COLO668 (cell line): ENCODE measurements at regions not wholly inside any gene's neighbourhood (a gene's known extent, or its start where the extent isn't known, plus 50 kb on each side); places are given as distances from the start of the nearest gene placed in this dataset.
"Not testable (repeated sequence)": the region's sequence is repeated elsewhere in the genome, so short reads cannot be mapped to it uniquely, and the experiment has no call there.

Experiments used
- DNase-seq: peaks from one replicate; lab custom pipeline; 2025; ENCODE audit not compliant: unreplicated experiment; lab: John Stamatoyannopoulos, UW

DNA sequence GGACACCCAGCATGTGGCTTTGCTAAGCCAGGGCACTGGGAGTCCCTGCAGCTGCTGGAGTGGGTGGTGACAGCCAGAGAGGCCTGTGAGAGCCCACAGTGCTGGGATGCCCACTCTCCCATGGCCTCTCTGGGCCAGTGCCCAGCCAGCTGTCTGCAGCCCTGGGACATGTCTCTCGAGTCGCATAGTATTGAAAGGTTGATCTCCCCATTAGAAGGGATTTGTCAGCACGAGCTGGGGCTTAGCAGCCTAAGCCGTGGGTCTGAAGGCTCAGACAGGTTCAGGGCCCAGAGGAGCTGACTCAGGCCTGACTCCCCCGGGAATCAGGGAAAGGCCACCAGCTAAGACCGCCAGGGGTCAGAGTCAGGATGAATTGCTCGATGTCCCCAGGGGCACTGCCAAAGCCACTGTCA is 53.5 kb downstream of the FOXD2 start:
- DNase-seq, result no peak

DNA sequence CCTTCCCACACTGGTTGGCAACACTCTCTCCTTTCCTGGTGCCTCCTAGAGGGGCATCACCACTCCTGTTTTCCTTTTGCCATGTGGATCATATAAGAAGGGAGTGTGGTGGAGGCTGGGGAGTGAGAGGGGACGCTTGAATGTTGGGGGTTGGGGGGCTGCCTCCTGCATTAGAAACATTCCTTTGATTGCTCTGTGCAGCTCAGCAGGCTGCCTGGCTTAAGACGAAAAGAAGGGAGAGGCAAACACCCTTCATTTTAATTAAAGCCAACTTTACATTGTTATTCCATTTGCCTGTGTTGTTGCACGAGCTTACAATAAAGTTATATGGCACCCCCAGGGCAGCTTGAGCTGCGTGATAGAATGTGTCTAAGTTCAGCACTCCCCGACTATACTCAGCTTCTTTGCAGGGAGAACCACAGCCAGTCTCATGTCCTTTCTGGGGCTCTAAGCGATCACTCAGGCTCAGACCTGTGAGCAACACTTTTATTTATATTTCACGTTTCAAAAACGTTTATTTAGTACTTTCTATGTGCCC is 57.4 kb downstream of the FOXD2 start:
- no peak for DNase-seq

DNA sequence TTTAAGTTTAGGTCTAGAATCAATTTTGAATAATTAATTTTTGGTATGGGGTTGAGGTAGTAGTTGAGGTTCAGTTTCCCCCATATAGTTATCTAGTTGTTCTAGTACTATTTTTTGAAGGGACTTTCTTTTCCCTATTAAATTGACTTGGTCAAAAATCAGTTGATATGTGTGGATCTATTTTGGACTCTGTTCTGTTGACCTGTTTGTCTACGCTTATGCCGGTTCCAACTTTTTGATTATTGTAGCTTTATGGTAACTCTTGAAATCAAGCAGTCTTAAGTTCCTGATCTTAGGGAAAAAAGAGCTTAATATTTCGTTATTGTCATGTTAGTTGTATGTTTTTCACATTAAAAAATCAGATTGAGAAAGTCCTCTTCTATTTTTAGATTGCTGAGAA is 60.7 kb downstream of the FOXD2 start:
- DNase-seq, result no peak

DNA sequence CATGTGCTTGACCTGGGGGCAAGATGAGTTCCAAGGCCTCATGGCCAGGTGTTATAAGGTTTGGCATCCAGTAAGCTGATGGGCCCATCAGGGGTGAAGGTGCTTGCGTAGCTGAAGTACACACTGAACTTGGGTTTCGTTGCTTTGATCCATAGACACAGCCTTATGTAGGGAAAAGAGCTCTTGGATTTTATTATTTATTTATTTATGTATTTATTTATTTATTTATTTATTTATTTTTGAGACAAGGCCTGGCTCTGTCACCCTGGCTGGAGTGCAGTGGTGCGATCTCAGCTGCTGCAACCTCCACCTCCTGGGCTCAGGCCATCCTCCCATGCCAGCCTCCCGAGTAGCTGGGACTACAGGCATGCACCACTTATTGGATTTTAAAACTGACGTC is 63.2 kb downstream of the FOXD2 start:
- no peak for DNase-seq

DNA sequence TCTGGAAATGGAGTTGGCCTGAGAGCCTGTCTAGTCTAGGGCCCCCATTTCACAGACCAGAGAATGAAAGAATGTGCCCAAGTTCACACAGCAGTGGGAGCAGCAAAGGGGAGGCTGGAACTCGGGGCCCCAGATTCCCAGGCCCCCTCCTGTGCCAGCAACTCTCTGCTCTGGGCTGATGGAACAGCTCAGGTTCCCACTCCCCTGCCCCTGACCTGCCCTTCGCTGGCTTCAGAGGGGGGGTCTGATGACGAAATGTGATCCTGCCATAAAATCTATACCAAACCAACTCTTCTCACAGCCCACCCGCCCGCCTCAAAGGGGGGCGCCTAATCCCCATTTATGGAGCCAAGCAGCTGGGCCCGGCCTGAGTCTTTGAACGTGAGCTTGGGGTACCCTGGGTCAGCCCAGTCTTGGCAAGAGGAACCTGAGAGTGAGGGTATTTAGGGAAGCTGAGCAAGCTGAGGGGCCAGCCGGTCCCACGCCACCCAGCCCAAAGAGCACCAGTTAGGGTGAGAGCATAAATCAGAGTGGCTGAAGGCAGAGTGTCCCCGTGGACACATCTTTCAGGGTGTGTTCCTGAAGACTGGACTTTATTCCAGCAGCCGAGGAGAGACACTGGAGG is 65.0 kb downstream of the FOXD2 start:
- no peak for DNase-seq

DNA sequence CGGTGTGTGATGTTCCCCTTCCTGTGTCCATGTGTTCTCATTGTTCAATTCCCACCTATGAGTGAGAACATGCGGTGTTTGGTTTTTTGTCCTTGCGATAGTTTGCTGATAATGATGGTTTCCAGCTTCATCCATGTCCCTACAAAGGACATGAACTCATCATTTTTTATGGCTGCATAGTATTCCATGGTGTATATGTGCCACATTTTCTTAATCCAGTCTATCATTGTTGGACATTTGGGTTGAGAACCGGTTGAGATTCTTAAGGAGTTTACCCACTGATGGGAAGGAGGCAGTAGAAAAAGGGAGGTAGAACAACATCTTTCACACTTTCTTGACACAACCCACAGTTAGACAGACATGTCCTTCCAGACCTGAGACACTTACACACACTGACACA is 67.0 kb downstream of the FOXD2 start:
- not testable (repeated sequence) for DNase-seq

DNA sequence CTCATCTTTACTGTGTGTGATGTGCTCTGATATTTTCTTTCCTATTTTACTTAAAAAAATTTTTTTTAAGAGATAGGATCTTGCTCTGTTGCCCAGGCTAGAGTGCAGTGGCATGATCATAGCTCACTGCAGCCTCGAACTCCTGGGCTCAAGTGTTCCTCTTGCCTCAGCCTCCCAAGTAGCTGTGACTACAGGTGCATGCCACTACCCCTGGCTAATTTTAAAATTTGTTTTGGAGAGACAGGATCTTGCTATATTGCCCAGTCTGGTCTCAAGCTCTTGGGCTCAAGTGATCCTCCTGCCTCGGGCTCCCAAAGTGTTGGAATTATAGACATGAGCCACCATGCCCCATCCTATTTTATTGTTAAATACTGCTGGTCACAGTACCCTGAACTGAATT is 67.4 kb downstream of the FOXD2 start:
- DNase-seq, result no peak

DNA sequence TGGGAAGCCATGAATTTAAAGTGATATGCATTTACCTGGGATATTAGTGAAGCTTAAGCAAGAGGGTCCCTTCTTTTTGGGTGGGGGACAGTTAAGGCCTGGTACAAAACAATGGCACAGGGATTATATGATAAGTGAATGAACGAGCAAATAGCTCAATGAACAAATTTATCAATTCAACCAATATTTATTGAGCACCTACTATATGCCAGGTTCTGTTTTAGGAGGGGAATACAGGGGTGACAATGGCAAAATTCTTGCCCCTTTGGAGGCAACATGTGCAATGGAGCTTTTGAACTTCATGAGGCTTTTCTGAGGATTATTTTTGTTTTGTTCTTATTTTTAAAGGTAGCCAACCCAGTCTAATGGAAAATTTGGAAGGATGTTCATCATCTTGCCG is 68.2 kb downstream of the FOXD2 start:
- DNase-seq, result no peak

DNA sequence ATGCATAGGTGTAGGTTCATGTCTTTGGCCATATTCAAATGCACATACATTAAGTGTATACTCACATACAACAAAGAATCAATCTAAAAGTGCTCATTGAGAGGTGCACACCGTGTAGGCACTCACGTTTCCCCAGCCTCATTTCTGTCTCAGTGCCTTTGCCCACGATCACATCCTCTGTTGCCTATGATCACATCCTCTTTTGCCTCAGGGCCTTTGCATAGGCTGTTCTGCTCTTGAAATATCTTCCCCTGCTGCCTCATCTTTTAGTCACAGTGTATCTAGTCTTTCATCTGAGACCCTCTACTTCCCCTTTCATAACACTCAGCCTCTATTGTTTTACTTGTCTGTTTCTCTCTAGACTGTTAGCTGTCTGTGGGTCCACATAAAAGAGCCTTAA is 69.3 kb downstream of the FOXD2 start:
- DNase-seq, result no peak

DNA sequence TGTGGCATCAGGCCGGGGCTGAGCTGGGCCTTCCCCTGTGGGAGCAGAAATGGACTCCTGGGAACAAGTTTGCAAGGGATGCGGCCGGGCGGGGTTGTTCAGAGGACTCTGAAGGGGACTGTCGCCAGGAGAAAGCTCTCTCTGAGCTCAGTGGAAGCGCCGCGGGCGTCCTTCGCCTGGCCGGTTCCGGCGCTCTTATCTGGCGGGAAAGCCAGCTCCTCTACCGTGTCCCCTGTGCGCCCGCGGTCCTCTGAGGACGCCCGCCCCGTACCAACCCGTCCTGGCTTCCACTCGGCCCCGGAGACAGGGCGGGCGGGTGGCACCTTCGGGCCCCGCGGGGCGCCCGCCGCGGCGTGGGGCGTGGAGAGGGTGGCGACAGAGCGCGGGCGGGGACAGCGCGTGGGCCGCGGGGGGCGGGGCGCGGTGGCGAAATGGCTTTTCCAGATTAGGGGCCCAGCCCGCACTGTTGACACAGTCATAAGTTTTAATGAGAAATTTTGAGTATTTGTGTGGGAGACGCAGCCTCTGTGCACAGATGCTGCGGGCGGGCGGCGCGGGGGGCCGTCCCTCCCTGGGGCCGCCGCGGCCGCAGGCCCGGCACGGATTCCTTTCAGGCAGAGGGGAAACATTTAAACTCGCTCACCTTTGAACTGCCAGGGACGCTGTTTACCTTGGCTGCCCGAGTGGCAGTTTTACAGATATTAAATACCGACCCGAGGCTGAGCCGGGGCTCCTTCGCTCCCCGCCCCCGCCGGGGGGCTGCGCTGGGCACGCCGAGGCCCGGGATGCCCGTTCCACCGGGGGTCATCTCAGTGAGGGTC is 70.2 kb downstream of the FOXD2 start:
- peak; percentile 73 for DNase-seq

DNA sequence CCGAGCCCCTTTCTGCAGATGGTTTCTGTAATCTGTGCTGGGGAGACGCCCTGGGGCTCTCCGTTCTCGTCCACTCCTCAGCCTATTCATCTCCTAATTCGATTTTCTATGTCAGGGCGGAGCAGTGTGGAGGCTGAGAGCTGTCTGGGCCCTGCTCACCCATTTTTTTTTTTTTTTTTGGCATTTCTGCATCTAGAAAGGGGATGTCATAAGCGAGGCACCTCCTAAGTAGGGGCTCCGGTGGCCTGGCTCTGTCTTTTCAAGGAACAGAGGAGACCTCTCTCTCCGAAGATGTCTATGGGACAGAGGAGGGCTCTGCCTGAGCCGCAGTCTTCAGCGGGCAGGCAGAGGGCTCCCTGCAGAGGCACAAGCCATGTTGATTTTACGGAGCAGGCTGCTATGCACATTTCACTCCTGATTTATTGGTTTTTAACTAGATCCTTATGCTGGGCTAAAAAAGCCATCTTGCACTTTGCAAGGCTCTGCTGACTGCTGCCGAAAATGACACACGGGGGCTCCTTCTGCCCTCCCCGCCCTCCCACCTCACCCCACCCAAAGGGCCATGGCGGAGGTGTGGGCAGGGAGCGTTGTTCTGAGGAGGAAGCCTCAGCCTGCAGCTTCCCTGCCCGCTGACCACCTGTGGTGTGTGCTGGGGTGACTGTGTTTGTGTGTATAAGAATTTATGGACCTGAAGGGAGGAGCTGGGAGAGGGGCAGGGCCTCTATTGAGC is 71.0 kb downstream of the FOXD2 start:
- no peak for DNase-seq

DNA sequence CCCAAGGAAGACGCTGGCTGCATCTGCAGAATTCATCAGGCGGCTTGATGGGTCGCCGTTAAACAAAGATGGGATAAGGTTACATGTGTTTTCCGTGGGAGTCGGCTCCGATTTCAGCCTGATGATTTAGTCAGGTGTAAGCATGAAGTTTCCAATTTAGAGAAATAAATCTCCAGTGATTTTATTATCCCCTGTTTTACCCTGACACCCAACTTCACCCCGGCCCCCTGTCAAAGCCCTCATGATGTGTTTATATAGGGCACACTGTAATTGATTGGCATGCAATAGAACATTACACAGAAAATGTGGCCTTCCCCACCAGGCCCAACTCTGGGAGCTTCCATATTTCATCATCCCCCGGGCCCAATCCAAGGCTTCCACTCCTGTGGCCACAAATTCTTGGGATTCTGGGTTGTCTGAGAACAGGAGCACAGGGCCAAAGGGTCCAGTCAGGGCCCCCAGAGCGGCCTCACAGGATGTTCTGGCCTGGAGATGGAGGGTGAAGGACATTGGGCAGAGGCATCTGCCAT is 72.5 kb downstream of the FOXD2 start:
- DNase-seq, result no peak

DNA sequence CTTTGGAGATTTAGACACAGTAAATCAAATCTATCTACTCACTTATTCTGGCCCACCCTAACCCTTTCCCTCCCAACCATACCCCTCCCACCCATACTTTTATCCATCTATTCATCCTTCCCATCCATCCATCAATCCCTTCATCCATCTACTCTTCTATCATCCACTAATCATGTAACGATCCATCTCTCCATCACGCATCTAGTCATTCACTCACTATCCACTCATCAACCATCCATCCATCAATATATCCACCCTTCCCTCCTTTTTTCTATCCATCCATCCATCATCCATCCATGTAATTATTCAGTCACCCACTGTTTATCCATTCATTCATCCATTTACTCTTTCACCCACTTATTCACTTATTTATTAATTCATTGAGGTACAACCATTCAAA is 74.0 kb downstream of the FOXD2 start:
- no peak for DNase-seq

DNA sequence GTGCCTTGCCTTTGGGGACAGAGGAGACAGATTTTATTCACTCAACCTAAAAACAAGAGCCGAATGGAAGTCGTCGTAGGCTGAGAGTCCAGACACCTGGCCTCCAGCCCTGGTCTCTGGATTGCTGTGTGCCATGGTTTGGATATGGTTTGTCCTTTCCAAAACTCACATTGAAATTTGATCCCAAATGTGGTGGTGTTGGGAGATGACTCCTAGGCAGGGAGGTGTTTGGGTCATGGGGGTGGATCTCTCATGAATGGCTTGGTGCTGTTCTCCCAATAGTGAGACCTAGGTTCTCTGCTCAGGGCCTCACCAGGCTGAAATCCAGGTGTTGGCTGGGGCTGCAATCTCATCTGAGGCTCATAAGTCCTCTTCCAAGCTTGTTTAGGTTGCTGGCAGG is 75.5 kb downstream of the FOXD2 start:
- DNase-seq, result no peak

DNA sequence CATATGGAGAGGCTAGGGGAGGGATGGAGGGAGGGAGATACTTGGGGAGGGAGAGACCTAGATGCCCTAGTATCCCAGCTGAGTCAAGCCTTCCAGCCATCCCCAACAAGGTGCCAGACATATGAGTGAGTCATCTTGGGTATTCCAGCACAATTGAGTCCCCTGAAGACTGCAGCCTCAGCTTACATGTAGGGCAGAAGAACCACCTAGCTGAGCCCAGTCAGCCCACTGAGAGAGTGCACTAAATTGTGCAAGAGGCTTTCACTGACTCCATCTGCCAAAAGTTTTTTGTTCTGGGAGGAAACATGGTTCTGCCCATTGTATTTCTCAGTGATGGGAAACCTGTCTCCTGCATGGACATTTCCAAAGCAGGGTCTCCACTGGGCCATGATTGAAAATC is 76.4 kb downstream of the FOXD2 start:
- no peak for DNase-seq

DNA sequence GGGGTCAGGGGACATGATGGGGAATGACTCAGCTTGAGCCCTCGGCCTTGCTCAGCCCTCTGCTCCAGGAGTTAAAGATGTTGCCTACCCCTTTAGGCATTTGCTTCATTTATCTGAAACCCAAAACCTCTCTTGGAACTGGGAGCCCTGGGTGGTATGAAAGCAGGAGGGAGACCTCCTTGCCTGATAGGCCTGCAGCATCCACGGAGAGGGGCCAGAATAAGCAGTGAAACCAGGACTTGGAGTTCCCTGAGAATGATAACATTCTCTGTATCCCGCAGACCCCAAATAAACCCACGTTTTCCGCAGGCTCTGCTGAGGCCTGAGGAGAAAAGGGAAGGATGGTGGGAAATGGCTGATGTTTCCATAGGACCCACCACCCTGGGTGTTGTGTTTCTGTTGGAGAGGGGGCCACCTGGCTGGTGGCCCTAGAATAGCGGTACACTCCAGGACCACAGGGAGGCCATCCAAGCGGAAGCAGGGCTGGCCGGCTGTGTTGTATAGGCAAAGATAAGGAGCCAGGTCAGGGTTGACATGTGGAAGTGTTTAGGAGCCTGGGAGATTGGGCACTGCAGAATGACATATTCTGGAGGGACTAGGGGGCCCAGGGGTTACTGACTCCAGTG is 77.4 kb downstream of the FOXD2 start:
- DNase-seq, result no peak

DNA sequence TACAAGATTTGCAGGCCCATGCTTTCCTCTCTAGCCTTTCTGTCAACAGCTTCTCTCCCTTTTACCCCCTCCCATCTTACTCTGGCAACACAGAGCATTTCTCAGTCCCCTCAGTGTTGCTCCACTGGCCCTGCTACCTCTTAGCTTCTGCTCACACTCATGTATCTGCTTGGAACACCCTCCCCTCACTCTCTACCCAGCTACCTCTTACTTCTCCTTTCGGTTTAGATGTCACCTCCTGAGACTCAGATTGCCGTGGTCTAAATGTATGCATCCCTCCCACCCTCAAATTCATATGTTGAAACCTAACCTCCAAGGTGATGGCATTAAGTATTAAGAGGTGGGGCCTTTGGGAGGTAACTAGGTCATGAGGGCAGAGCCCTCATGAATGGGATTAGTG is 80.1 kb downstream of the FOXD2 start:
- DNase-seq, result no peak

DNA sequence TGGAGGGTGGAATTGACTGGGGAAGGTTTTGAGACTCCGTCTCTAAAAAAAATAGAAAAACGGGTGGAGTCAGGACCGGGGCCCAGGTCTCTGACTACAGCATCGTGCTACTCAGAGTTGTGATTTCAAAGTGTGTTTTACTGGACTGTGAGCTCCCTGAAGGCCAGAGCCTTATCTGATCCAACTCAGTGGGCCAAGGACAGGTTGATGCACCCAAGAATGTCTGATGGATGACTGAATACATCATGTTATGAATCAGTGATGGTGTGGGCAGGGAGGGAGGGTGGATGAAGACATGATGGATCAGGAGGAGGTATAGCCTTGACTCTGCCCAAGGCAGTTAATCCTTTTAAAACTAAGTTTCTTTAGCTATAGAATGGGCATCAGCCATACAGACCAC is 81.6 kb downstream of the FOXD2 start:
- DNase-seq, result no peak

DNA sequence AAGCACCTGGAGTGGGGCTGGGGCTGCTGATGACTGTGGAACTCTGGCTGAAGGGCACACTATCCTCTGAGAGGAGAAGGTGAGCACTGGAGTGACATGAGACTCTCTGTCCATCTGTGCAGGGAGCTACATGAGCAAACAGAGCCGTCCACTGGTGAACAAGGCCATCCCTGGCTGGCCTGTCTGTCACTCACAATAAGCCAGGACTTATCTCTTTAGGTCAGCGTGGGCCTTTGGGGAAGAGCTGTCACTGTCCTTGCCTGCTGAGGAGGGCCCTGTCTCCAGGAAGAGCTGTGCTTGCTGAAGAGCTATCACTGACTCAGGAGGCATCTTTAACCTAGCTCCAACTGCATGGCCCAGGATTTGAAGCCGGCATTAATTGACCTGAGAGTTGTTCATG is 82.1 kb downstream of the FOXD2 start:
- DNase-seq, result no peak

DNA sequence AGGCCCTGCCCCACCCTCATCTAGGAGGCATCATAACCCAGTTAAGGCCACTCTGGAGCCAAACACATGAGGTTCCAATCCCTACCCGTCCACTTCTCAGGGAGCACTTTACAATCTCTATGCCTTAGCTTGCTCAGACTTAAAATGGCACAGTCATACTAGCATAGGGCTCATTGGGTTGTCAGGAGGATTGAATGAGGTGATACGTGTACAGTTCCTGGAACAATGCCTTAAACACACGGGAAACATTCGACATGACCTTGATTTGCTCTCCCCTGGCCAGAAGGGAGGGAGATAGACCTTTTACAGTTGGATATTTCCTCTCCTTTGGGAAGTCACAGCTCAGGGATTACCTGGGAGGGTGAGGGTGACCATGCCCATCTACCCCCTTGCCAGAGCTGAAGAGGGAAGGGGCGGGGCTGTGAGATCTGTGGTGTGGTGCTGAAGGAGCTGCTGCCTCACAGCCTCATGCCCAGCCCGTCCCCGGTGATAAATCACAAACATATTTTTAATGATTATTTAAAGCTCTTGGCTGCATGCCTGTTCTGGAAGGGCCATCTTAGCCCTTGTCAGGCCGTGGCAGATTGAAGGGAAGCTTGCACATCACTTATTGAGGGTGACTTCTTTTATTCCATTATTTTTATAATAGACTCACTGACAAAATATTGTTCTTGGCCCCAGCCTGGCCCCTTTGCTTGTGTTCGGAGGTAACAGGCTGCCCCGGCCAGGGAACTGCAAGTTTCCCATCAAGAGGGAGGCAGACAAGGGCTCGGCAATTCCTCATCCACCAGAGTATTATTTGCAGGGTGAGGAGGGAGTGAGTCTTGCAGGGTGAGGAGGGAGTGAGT is 83.4 kb downstream of the FOXD2 start:
- DNase-seq, result no peak
